Stimulated activated CD4-positive, alpha-beta T cell treated with anti-CD3 and anti-CD28 coated beads, Interleukin-2, amount 100 ng/mL, for 24 hours (primary cell): ENCODE measurements at regions not wholly inside any gene's neighbourhood (a gene's known extent, or its start where the extent isn't known, plus 50 kb on each side); places are given as distances from the start of the nearest gene placed in this dataset.

Source experiments
- DNase-seq, 2 donors: peaks; one replicate each; pipeline ENCODE4 v3.0.0-alpha.2; 2020

- no peak for DNase-seq
Observed at GRCh38 chr13:57918913-57919312, 287.4 kb downstream of the PCDH17 start.

GRCh38 chr13:57925250-57925649, 293.7 kb downstream of the PCDH17 start:
- no peak for DNase-seq

DNA sequence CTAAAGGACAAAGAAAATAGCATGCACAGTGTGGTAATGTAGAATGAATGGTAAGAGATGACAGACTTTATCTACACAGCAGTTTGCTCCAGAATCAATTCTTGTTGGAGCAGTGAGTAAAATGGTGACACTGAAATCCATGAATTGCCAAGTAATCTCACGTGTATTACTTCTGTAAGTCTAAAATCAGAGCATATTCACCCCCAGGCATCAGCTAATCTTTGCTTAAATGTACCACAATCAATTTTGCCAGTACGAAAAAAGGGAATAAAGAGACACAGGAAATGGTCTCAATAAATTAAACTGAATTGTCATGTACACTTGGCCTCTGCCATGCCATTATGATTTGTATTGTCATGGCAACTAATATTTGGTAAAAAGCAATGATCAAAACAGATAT, 294.2 kb downstream of the PCDH17 start:
- no peak for DNase-seq

DNA sequence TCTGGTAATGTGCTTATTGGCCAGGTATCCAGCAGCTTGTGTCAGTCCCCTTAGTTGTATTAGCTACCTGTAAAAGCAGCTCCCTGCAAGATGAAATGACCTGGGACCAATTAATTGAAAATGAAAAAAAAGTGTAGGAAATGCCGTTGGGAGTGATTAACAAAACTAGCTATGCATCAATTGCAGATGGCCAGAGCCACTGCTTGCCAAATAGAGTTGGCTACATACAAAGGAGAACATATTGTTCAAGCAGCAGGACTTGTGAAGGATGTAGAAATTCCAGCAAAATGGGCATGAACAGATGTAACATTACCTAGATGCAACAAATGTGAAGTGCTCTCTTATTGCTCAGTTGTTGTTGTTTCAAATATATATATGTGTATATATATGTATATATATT, 300.5 kb downstream of the PCDH17 start:
- no peak for DNase-seq

DNA sequence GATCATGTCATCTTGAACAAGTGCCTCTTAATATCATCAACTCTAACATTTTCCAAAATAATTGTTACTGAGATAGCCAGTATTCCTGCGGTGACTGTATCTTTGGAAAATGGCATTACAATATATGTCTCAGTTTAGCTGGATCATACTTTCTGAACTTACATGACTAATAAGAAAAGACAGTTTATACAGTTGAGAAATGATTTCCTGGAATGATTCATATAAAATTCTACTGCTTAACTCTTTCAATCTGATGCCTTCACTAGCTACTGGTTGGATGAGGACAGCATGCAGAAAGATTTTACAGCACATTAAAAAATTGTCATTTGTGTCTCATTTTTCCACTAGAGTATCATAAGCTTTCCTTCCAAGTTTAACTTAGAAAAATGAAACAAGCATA, 302.1 kb downstream of the PCDH17 start:
- DNase-seq: no peak

GRCh38 chr13:57935965-57936364, 304.4 kb downstream of the PCDH17 start:
- DNase-seq: no peak

GRCh38 chr13:57946361-57946760, 314.8 kb downstream of the PCDH17 start:
- DNase-seq: no peak

- DNase-seq: no peak
Observed at GRCh38 chr13:57948884-57949283, 317.3 kb downstream of the PCDH17 start.

DNA sequence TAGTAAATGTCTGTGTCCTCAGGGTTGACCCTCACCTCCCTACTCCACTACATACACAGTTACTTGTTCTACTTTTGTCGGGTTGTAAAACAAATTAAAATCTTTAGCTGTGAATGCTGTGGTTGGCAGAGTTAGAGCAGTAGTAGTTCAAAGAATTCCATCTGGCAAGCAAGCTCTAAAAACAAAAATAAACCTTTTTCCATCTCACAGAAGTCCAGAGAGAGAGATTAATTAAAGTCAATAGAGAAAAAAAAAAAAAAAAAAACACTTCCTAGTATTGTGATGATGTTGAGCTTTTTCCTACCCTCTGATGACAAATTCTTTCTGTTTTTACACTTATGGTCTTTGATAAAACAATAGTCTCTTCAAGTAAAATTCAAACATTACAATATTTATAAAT, 338.4 kb downstream of the PCDH17 start:
- no peak for DNase-seq

DNA sequence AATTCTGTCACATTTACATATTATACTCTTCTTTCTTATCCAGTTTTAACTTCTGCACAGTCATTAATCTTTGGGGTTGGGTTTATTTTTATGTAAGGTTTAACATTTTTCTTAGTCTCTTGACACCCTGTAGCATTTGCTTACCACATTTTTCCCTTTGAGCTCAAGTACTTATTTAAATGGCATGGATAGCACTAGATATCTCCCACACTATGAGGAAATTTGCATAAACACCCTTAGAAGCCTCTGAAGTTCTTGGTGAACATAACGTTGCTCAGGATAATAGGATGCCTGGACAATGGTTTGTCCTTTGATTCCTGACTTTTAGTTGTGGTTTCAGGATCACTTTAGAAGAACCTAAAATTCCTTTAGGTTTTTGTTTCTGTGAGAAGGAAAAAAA, 338.9 kb downstream of the PCDH17 start:
- no peak for DNase-seq

GRCh38 chr13:57982782-57983181, 351.2 kb downstream of the PCDH17 start:
- DNase-seq: no peak

DNA sequence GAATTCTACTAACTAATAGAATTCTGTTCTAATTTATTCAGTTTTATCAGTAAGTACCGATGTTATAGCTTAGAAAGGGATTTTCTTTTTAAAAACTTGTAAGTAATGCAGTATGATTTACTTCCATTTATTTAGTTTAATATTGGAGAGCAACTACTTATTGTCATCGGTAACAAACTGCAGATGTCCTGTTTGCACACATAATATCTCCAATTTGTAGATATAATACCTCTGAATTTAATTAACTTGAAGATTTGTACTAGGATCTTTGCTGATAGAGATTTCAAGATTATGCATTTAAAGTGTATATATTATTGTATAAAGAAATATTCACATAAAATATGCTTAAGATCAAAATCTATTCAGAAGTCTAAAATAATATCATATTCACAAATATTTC, 356.7 kb downstream of the PCDH17 start:
- no peak for DNase-seq

GRCh38 chr13:57991041-57991440, 359.5 kb downstream of the PCDH17 start:
- no peak for DNase-seq

DNA sequence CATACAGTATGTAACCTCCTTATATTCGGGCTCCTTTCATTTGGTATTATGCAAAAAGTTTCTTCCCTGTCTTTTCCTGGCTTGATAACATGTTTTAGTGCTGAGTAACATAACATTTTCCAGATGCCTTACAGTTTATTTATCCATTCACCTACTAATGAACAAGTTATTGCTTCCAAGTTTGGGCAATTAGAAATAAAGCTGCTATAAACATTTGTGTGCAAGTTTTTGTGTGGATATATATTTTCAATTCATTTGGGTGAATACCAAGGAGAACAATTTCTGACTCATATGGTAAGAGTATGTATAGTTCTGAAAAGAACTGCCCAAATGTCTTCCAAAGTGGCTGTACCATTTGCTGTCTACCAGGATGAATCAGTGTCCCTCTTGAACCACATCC, 360.9 kb downstream of the PCDH17 start:
- DNase-seq: no peak

DNA sequence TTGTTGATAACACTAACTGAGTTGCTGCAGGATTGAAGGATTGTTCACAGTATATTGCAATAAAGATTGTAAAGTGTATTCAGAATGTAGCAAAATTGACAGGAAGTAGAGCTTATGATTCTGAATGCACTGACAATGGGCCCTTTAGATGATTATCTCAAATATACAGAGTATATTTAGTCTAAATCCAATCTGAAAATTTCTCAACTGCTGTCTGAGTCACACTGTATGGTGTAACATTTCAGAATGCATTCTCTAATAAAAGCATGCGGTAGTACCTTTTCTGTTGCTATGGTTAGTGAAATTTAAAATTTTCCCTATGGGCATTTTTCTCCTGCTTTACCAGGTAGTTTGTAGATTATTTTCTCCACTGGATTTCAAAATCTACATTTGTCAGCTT, 365.2 kb downstream of the PCDH17 start:
- no peak for DNase-seq

DNA sequence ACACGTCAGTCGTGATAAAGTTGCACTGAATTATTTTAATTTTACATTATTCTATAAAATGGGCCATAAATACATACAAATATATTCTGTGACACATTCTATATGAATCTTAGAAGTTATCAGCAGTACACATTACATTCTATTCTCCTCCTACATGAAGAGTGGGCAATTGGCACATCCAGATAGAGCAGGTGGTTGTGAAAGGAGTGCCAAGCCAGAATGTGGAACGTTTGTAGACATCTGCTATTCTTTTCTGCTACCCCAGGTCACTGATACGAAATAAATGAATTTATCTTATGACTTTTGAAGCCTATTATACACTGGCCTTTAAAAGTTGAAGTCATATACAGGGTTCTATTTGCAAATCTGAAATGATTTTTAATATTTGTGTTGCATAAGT, 373.2 kb downstream of the PCDH17 start:
- DNase-seq: no peak

- no peak for DNase-seq
Observed at GRCh38 chr13:58018020-58018419, 386.5 kb downstream of the PCDH17 start.

DNA sequence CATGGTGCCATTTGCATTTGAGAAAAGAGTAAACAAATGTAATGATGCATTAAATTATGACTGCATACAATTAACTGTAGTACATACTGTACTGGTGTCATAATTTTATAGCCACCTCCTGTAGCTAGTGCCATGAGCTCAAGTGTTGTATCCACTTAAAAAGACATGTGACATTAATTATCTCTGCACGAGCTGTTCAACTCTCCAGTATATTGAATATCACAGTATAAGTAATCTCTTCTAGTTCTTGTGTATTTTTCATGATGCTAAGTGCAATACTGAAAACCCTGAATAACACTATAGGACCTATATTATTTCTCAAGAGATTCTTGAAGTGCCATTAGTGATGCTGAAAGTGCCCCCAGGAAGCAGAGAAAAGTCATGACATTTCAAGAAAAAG, 387.3 kb downstream of the PCDH17 start:
- no peak for DNase-seq

DNA sequence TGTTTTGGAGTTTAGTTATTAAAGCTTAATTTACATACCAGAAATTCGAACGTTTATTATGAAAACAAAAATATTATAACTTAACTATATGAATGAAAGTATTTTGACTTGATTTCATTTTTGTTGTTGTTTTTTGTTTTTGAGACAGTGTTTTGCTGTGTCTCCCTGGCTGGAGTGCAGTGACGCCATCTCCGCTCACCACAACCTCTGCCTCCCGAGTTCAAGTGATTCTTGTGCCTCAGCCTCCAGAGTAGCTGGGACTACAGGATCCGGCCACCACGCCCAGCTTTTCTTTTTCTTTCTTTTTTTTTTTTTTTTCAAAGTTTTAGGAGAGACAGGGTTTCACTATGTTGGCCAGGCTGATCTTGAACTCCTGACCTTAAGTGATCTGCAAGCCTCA, 392.6 kb downstream of the PCDH17 start:
- DNase-seq: no peak

- no peak for DNase-seq
Observed at GRCh38 chr13:58025821-58026220, 394.3 kb downstream of the PCDH17 start.

DNA sequence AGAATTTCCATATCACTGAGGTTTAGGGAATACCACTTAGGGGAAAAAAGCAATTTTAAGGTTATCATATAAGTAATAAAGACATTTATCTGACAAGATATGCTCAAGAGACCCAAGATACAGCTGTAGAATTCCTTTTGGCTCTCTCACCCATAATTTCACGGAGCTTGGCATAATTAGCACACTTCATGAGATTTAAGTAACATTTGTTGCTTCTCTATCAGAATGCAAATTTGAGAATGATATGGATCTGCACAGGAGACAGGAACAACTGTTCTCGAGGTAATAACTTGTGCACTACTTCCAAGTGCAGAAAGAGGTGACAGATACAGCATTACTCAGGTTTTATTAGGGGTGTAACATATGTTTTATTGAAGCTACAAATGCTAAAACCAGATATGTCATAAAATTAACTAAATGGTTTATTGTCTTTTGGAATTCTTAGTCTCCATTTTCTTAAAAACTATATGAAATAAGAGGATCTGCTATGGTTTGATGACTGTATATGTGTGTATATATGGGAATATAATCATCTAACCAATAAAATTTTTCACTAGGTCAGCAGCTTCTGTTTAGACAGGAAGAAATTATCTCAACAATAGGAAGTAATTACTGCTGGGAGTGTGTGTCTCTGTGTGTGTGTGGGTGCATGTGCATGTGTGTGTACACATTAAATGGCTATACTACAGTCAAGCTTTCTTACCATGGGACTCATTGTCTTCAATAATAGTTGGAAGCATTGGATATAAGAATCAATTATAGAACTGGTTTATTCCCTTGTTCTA, 401.3 kb downstream of the PCDH17 start:
- DNase-seq: no peak

- DNase-seq: no peak
Observed at GRCh38 chr13:58043971-58044370, 412.4 kb downstream of the PCDH17 start.

DNA sequence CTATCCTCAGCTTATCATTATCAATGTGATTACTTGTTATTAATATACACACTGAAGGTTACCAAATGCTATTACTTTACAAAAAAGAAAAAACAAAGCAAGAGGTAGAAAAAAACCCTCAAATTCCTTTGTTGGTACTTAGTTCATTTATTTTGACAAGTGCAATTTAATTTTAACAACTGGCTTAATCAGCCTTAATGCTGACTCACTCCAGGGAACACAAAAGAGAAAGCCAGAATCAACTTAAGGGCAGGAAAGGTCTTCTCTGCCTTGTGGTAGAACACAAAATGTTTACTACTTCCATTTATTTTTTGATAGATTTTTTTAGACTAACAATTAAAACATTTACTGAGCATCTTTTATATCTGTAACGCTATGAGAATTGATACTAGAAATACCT, 417.1 kb downstream of the PCDH17 start:
- DNase-seq: no peak

DNA sequence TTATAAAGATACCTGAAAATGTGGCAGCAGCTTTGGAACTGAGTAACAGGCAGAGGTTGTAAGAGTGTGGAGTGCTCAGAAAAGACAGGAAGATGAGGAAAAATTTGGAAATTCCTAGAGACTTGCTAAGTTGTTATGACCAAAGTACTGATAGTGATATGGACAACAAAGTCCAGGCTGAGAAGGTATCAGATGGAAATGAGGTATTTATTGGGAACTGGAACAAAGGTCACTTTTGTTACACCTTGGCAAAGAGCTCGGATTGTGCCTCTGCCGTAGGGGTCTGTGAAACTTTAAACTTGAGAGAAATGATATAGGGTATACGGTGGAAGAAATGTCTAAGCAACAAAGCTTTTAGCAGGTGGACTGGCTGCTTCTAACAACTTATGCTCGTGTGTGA, 419.9 kb downstream of the PCDH17 start:
- DNase-seq: no peak

DNA sequence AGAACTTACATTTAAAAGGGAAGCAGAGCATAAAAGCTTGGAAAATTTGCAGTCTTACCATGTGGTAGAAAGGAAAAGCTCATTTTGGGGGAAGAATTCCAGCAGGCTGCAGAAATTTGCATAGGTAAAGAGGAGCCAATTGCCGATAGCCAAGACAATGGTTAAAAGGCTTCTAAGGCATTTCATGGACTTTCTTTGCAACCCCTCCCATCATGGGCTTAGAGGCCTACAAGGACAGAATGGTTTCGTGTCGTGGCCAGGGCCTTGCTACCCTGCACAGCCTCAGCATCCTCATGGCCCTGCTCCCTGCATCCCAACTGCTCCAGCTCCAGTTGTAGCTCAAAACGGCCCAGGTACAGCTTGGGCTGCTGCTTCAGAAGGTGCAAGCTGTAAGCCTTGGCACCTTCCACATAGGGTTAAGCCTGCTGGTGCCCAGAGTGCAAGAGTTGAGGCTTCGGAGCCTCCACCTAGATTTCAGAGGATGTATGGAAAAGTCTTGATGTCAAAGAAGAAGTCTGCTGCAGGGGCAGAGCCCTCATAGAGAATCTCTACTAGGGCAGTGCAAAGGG, 420.3 kb downstream of the PCDH17 start:
- DNase-seq: no peak
